Natural killer cell (primary cell): ENCODE measurements at regions not wholly inside any gene's neighbourhood (a gene's known extent, or its start where the extent isn't known, plus 50 kb on each side); places are given as distances from the start of the nearest gene placed in this dataset.

Source experiments
- ATAC-seq, 3 donors: fragments of 150-1000 bp in 2 of 3; fragments of 200-7000 bp in 1 of 3; cut with Tn5 transposase; 1 replicate in 1 of 3; 2 replicates in 2 of 3; pipeline ENCODE4 v1.10.0; 2021; ENCODE audit warnings: mild to moderate bottlenecking in 2 of 3, moderate library complexity in 2 of 3
- DNase-seq, 2 donors: peaks; one replicate each; pipeline versions ENCODE4 v3.0.0 to v3.0.0-alpha.2; 2013 to 2021; ENCODE audit warnings: mixed read lengths in 1 of 2
- H3K27ac ChIP-seq: one replicate; pipeline ENCODE4 v1.5.1; 2013; ENCODE audit warnings: mild to moderate bottlenecking, low read length
- H3K27me3 ChIP-seq: one replicate; pipeline ENCODE4 v1.6.1; 2013; ENCODE audit warnings: low read length; ENCODE audit not compliant: control insufficient read depth, insufficient read depth
- H3K36me3 ChIP-seq: one replicate; pipeline ENCODE4 v1.6.1; 2013; ENCODE audit warnings: low read length; ENCODE audit not compliant: control insufficient read depth, insufficient read depth
- H3K4me1 ChIP-seq: one replicate; pipeline ENCODE4 v1.6.1; 2013; ENCODE audit warnings: low read length; ENCODE audit not compliant: control insufficient read depth, insufficient read depth
- H3K4me3 ChIP-seq: one replicate; pipeline ENCODE4 v1.5.1; 2013; ENCODE audit warnings: low read length
- H3K9me3 ChIP-seq: one replicate; pipeline ENCODE4 v1.6.1; 2013; ENCODE audit warnings: low read length; ENCODE audit not compliant: control insufficient read depth, insufficient read depth
- H3K27ac Mint-ChIP-seq, 2 donors: one replicate each; pipeline ENCODE4 v1.8.0; 2022; ENCODE audit warnings: mild to moderate bottlenecking in 2 of 2, mixed read lengths in 2 of 2, moderate library complexity in 1 of 2
- H3K27me3 Mint-ChIP-seq, 2 donors: one replicate each; pipeline ENCODE4 v1.8.0; 2022; ENCODE audit warnings: low read depth in 2 of 2, mixed read lengths in 2 of 2
- H3K36me3 Mint-ChIP-seq: one replicate; pipeline ENCODE4 v1.8.0; 2022; ENCODE audit warnings: mixed read lengths
- H3K4me1 Mint-ChIP-seq, 2 donors: one replicate each; pipeline ENCODE4 v1.8.0; 2022; ENCODE audit warnings: mixed read lengths in 2 of 2
- H3K4me3 Mint-ChIP-seq: one replicate; pipeline ENCODE4 v1.8.0; 2022; ENCODE audit warnings: mild to moderate bottlenecking, moderate library complexity, mixed read lengths
- H3K9me3 Mint-ChIP-seq, 2 donors: one replicate each; pipeline ENCODE4 v1.8.0; 2022; ENCODE audit warnings: mixed read lengths in 2 of 2
- CTCF ChIP-seq: fragments of 200-600 bp; IDR thresholded peaks from one replicate; pipeline ENCODE4 v1.8.0; 2022; ENCODE audit warnings: antibody characterized with exemption
- WGBS: methylation state at CpG from one replicate; pipeline ENCODE4 v1.1.7; 2013; ENCODE audit warnings: missing lambda C conversion rate; ENCODE audit not compliant: insufficient coverage; 5-methylcytosine and 5-hydroxymethylcytosine counted together
- intact Hi-C: fragments of 100-400 bp; cut with micrococcal nuclease; formaldehyde crosslinking; loops from one replicate; pipeline ENCODE4 v1.14.2; 2022

GRCh38 chr15:93319121-93319814 lies 230.3 kb upstream of the RGMA start:
- WGBS = 95% methylated on average over 13 of the region's 19 CpGs

GRCh38 chr15:93317772-93318171 lies 228.8 kb upstream of the RGMA start:
- no peak for ATAC-seq
- Mint-ChIP-seq H3K4me1 (no peaks in the 10 kb centered on the region), H3K4me3 (no peak overlapping the region), H3K36me3 (no peaks in the 10 kb centered on the region), H3K27ac (no peak overlapping the region), H3K27me3 (peaks cover 23 to 31% of the 10 kb centered on the region in 2 donors), H3K9me3 (no peaks in the 10 kb centered on the region)
- no peaks in the 10 kb centered on the region for H3K4me1 ChIP-seq
- H3K27ac ChIP-seq = no peak overlapping the region
- no peaks in the 10 kb centered on the region for H3K9me3 ChIP-seq
- intact Hi-C loops = no loop called here
- 70% methylated on average over 2 of the region's 4 CpGs for WGBS
- DNase-seq = no peak
- no peaks in the 10 kb centered on the region for H3K36me3 ChIP-seq
- no peak for TF ChIP-seq CTCF
- H3K4me3 ChIP-seq = no peak overlapping the region
- no peaks in the 10 kb centered on the region for H3K27me3 ChIP-seq

More at GRCh38 chr15:93319121-93319814, 230.3 kb upstream of the RGMA start:
- H3K36me3 ChIP-seq = no peaks in the 10 kb centered on the region
- H3K27me3 ChIP-seq = no peaks in the 10 kb centered on the region
- Mint-ChIP-seq H3K9me3 (no peaks in the 10 kb centered on the region), H3K27ac (no peak overlapping the region), H3K36me3 (no peaks in the 10 kb centered on the region), H3K4me3 (no peak overlapping the region), H3K27me3 (peaks cover 19 to 24% of the 10 kb centered on the region in 2 donors), H3K4me1 (no peaks in the 10 kb centered on the region)
- DNase-seq (no peak), ATAC-seq (no peak)
- H3K4me1 ChIP-seq = no peaks in the 10 kb centered on the region
- no peak overlapping the region for H3K4me3 ChIP-seq
- intact Hi-C loops = no loop called here
- TF ChIP-seq CTCF = no peak
- no peaks in the 10 kb centered on the region for H3K9me3 ChIP-seq
- no peak overlapping the region for H3K27ac ChIP-seq

- H3K4me1 Mint-ChIP-seq = no peaks in the 10 kb centered on the region
- DNase-seq = no peak
- no peak for ATAC-seq
- Histone ChIP-seq H3K4me1 (no peaks in the 10 kb centered on the region), H3K27ac (no peak overlapping the region), H3K36me3 (no peaks in the 10 kb centered on the region), H3K9me3 (no peaks in the 10 kb centered on the region), H3K4me3 (no peak overlapping the region), H3K27me3 (no peaks in the 10 kb centered on the region)
- no peak for TF ChIP-seq CTCF
- WGBS = 84% methylated on average over 5 of the region's 5 CpGs
- H3K27me3 Mint-ChIP-seq = peaks cover 21 to 26% of the 10 kb centered on the region in 2 donors
- no peaks in the 10 kb centered on the region for H3K9me3 Mint-ChIP-seq
- intact Hi-C loops = no loop called here
- no peaks in the 10 kb centered on the region for H3K36me3 Mint-ChIP-seq
- H3K4me3 Mint-ChIP-seq = no peak overlapping the region
- H3K27ac Mint-ChIP-seq = no peak overlapping the region
These were observed 225.2 kb upstream of the RGMA start for GRCh38 chr15:93314245-93314644.

- Mint-ChIP-seq H3K4me1 (no peaks in the 10 kb centered on the region), H3K4me3 (no peak overlapping the region), H3K9me3 (no peaks in the 10 kb centered on the region), H3K27ac (no peak overlapping the region), H3K36me3 (no peaks in the 10 kb centered on the region), H3K27me3 (peaks cover 21 to 26% of the 10 kb centered on the region in 2 donors)
- Histone ChIP-seq H3K27ac (no peak overlapping the region), H3K9me3 (no peaks in the 10 kb centered on the region), H3K27me3 (no peaks in the 10 kb centered on the region), H3K36me3 (no peaks in the 10 kb centered on the region), H3K4me1 (no peaks in the 10 kb centered on the region), H3K4me3 (no peak overlapping the region)
- intact Hi-C loops = no loop called here
- DNase-seq = no peak
- TF ChIP-seq CTCF = no peak
- 83% methylated on average over 7 of the region's 7 CpGs for WGBS
- no peak for ATAC-seq
These were observed 224.0 kb upstream of the RGMA start for GRCh38 chr15:93312891-93313486.
